ENCODE measurements at regions not wholly inside any gene's neighbourhood (a gene's known extent, or its start where the extent isn't known, plus 50 kb on each side); places are given as distances from the start of the nearest gene placed in this dataset.

- TF ChIP-seq CTCF (IDR thresholded peaks at IDR 0.05; ENCODE audit: borderline replicate concordance, insufficient read depth, low read depth, low read length): no peak
- no peak overlapping the region for H3K4me3 ChIP-seq (ENCODE audit: low read depth, low read length)
Observed at GRCh38 chr18:78240101-78240500, 739.5 kb upstream of the SALL3 start.

GRCh38 chr18:78240627-78241252 is 738.9 kb upstream of the SALL3 start:
- H3K4me3 ChIP-seq (ENCODE audit: low read depth, low read length): no peak overlapping the region
- TF ChIP-seq CTCF (IDR thresholded peaks at IDR 0.05; ENCODE audit: borderline replicate concordance, insufficient read depth, low read depth, low read length): no peak

- no peak overlapping the region for H3K4me3 ChIP-seq (ENCODE audit: low read depth, low read length)
- no peak for TF ChIP-seq CTCF (IDR thresholded peaks at IDR 0.05; ENCODE audit: borderline replicate concordance, insufficient read depth, low read depth, low read length)
Observed at GRCh38 chr18:78241535-78242253, 737.9 kb upstream of the SALL3 start.

GRCh38 chr18:78242254-78242643 is 737.4 kb upstream of the SALL3 start:
- no peak overlapping the region for H3K4me3 ChIP-seq (ENCODE audit: low read depth, low read length)
- TF ChIP-seq CTCF (IDR thresholded peaks at IDR 0.05; ENCODE audit: borderline replicate concordance, insufficient read depth, low read depth, low read length): no peak

GRCh38 chr18:78242806-78243205 is 736.8 kb upstream of the SALL3 start:
- no peak for TF ChIP-seq CTCF (IDR thresholded peaks at IDR 0.05; ENCODE audit: borderline replicate concordance, insufficient read depth, low read depth, low read length)
- H3K4me3 ChIP-seq (ENCODE audit: low read depth, low read length): no peak overlapping the region

GRCh38 chr18:78244779-78245178 is 734.8 kb upstream of the SALL3 start:
- TF ChIP-seq CTCF (IDR thresholded peaks at IDR 0.05; ENCODE audit: borderline replicate concordance, insufficient read depth, low read depth, low read length): no peak
- H3K4me3 ChIP-seq (ENCODE audit: low read depth, low read length): no peak overlapping the region

GRCh38 chr18:78245451-78245850 is 734.2 kb upstream of the SALL3 start:
- TF ChIP-seq CTCF (IDR thresholded peaks at IDR 0.05; ENCODE audit: borderline replicate concordance, insufficient read depth, low read depth, low read length): no peak
- no peak overlapping the region for H3K4me3 ChIP-seq (ENCODE audit: low read depth, low read length)
